HG03135 (cell line): ENCODE measurements at regions not wholly inside any gene's neighbourhood (a gene's known extent, or its start where the extent isn't known, plus 50 kb on each side); places are given as distances from the start of the nearest gene placed in this dataset.

ENCODE experiments used
- ATAC-seq: cut with Tn5 transposase; IDR thresholded peaks from one replicate; pipeline ENCODE4 v1.9.1; 2021; ENCODE audit warnings: mild to moderate bottlenecking, moderate library complexity; ENCODE audit not compliant: unreplicated experiment

- ATAC-seq, result no peak
Observed at GRCh38 chr9:107922260-107922659, 432.7 kb upstream of the KLF4 start.

DNA sequence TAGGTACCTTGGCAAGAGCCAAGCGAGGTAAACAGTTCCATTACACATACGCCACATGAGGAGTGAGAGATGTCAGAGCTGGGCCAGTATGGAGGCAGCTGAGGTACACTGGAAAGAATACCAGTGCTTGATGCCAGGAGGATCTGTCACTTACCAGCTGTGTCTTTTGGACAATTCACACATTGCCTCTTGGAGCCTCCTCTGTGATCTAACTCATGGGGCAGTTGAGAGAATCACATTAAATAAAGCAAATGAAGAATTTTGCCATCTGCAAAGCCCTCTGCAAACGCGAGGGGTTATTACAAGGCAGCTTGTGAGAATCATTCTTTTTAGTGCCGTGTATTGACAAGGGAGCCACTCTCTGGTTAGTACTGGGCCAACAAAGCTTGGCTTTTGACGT lies 429.7 kb upstream of the KLF4 start:
- ATAC-seq, result no peak

DNA sequence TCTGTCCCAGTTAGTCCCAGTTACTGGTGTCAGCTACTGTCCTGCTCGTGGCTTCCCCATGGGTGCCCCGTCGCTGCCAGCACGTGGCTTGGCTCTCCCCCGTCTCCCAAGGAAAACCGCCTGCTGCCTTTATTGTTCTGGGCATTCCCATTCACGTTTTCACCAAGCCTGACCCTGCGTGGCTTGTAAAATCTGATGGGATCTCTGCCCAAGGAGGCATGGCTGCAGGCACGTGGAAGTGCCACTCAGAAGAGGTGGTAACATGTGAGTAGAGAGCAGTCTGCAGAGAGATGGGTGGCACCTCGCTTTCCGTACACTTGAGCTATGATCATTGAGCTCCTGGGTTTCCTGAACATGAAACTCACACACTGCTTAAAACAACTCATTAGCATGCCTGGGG lies 429.2 kb upstream of the KLF4 start:
- ATAC-seq, result no peak

- no peak for ATAC-seq
Observed at GRCh38 chr9:107914151-107914550, 424.6 kb upstream of the KLF4 start.

DNA sequence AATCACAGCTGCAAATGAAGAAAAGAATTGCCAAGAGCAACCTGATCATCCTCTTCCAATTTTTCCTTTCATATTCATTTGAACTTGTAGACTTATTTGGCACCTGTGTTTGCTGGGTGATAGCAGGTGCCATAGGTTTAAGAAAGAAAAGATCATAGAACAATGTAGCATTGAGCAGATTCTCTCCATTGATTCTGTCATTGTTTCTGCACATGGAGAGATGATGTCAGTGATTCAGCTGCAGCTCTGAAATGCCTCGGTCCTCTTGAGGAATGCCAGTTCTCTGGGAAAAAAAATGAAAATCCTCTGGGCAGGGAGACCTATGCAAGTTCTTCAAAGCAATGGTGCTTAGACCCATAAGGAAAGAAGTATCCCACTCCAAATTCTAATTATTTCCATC lies 418.1 kb upstream of the KLF4 start:
- ATAC-seq, result no peak

DNA sequence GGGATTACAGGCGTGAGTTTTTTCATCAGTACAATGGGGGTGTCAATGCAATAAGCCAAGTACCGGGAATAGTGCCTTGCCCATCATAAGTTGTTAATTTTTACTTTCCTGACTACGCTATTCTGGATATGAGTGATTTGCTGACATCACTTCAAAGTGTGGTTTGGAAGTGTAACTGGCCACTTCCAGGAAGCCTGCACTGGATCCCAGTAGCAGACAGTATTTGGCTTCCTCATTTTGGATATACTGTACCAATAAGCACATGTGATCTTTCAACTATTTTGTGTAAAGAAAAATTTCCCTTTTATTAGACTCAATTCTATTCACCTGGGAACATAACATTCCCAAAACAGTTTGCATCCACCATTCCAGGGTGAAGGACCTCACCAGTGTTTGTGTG lies 417.7 kb upstream of the KLF4 start:
- ATAC-seq, result no peak

- ATAC-seq, result no peak
Observed at GRCh38 chr9:107906074-107906473, 416.5 kb upstream of the KLF4 start.

DNA sequence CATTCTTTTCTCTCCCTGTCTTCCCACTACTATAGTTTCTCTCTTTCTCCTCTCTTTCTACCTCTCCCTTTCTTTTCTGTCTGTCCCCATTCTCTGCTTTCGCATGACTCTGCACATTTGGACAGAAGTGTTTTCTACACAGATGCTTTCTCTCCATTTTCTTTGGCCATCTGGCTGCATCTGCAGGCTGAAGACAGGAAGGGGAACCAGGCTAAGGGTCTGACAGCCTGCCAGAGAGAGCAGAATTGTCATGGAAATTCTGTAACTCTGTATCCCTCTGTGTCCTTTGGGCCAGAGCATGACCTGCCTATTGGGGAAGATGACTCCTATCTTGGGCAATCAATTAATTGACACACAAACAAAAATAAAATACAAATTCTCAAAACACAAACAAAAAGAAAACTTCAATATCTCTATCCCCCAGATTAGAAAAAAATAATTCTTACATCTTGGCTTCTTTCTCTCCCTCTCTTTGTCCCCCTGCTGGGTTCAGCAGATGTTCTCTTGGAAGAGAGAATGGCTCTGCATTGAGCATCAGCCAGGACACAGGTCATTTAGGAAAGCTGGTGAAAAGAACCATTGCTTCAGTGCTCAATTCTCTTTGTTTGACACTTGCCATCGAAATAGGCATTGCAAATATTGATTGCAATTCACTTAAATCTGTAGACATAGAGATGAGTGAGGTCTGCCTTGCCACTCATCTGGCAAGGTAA lies 415.9 kb upstream of the KLF4 start:
- no peak for ATAC-seq

GRCh38 chr9:107899961-107900330 lies 410.4 kb upstream of the KLF4 start:
- no peak for ATAC-seq

DNA sequence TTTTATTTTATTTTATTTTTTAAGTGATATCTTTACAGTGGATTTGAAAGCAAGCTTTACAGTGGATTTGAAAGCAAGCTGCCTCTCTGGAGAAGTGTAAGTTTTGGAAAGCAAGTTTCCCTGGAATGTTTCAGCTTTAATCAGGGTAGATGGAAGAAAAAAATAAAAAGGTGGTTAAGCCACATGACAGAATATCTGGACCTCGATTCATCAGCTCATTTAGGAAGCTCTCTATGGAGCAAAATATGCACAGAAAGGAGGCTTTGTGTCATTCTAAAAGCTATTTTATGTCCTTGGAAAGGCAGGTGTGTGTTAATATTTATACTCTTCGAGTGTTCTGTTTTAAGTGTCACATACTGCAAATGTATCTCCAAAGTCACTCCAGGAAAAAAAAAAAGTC lies 409.2 kb upstream of the KLF4 start:
- ATAC-seq, result no peak

DNA sequence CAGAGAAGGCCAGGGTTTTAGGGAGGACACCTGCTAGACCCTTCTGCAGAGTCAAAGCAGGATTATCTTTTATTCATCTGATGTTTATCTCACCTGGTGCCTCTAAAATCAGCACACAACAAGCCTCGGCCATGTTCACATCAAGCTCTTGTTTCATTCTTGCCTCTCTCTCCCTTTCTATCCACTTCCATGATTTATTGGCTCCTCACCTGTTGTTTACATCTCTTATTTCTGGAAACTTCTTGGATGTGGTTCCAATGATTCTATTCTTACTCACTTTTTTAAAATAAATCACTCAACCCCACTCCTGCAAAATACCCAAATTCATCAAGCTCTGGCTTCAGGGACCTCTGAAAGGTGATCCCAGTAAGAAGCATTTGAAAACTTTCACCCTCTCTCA lies 407.0 kb upstream of the KLF4 start:
- no peak for ATAC-seq

GRCh38 chr9:107895501-107896001 lies 406.0 kb upstream of the KLF4 start:
- ATAC-seq, result no peak

- no peak for ATAC-seq
Observed at GRCh38 chr9:107894572-107895261, 405.1 kb upstream of the KLF4 start.

- no peak for ATAC-seq
Observed at GRCh38 chr9:107890921-107891465, 401.4 kb upstream of the KLF4 start.

DNA sequence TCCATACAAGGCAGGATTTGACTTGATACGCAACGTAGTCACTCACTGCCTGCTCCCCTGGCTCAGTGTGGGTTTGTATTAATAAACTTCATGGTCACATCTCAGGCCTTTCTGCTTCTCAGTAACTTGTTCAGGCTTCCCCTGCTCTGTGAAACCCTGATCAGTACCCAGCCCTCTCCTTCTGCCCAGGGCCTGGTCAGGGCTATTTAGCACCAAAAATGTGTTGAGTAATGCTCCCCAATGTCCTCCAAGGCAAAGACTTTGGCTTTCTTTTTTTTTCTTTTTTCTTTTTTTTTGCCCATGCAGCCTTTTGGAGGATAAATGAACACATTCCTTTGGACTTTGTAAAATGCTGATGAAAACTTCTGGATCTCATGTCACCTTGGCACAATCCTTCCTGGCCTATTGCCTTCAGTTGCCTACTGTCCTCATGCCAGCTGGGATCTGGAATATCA lies 399.2 kb upstream of the KLF4 start:
- no peak for ATAC-seq

GRCh38 chr9:107886826-107887225 lies 397.3 kb upstream of the KLF4 start:
- ATAC-seq, result no peak

- peak; percentile 81 for ATAC-seq
Observed at GRCh38 chr9:107883496-107884124, 394.0 kb upstream of the KLF4 start.

- ATAC-seq, result no peak
Observed at GRCh38 chr9:107881626-107882300, 392.2 kb upstream of the KLF4 start.

DNA sequence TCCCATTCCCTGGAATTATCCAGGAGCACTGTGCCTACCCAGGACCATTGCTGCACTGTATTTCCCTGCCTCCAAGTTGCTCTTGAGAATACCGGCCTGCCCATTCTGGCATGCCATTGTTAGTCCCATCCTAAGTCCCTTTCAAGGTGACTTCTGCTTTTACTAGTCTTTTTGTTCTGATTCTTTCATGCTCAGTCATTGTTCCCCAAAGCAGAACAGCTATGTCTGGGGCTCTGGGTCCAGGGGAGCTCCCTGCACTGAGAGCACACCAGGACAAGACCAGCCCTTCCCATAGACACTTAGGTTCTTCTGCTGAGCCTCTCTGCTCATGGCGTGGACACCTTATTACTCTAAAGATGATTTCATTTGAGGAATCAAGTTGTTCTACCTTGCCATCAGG lies 388.9 kb upstream of the KLF4 start:
- no peak for ATAC-seq

GRCh38 chr9:107875571-107875980 lies 386.0 kb upstream of the KLF4 start:
- ATAC-seq, result no peak
